Astrocyte of the spinal cord (primary cell): ENCODE measurements at regions not wholly inside any gene's neighbourhood (a gene's known extent, or its start where the extent isn't known, plus 50 kb on each side); places are given as distances from the start of the nearest gene placed in this dataset.
"Not testable (repeated sequence)": the region's sequence is repeated elsewhere in the genome, so short reads cannot be mapped to it uniquely, and the experiment has no call there.

Experiments
- DNase-seq: peaks from one replicate; pipeline ENCODE4 v3.0.0; 2011; ENCODE audit warnings: low read depth, low spot score
- H3K4me3 ChIP-seq: 2 replicates; pipeline ENCODE4 v1.5.1; 2011; ENCODE audit warnings: low read depth, mild to moderate bottlenecking, low read length, moderate library complexity
- CTCF ChIP-seq: IDR thresholded peaks from 2 replicates; pipeline ENCODE4 v1.5.1; 2012; ENCODE audit warnings: low read depth, mild to moderate bottlenecking, low read length, inconsistent platforms
- in situ Hi-C: cut with HindIII; loops from 2 replicates; pipeline ENCODE4 v1.10.0; 2017; ENCODE audit warnings: low sequenced_read_pairs

GRCh38 chr12:127133675-127134335 is 1133.2 kb upstream of the TMEM132C start:
- no peak for DNase-seq
- in situ Hi-C loops: no loop called here
- TF ChIP-seq CTCF: no peak
- no peak overlapping the region for H3K4me3 ChIP-seq

- in situ Hi-C loops, H3K4me3 ChIP-seq, DNase-seq: not testable (repeated sequence)
These were observed 1126.0 kb upstream of the TMEM132C start for GRCh38 chr12:127140864-127141484.

- TF ChIP-seq CTCF: no peak
- no peak overlapping the region for H3K4me3 ChIP-seq
- DNase-seq: no peak
- in situ Hi-C loops: no loop called here
These were observed 1124.0 kb upstream of the TMEM132C start for GRCh38 chr12:127143020-127143419.

- no peak for TF ChIP-seq CTCF
- H3K4me3 ChIP-seq: no peak overlapping the region
- in situ Hi-C loops: no loop called here
- DNase-seq: no peak
These were observed 1122.2 kb upstream of the TMEM132C start for GRCh38 chr12:127144770-127145169.

- no peak for TF ChIP-seq CTCF
- no peak for DNase-seq
- in situ Hi-C loops: no loop called here
- H3K4me3 ChIP-seq: peak overlapping the region; percentile 56
These were observed 1121.6 kb upstream of the TMEM132C start for GRCh38 chr12:127145241-127145928.

- DNase-seq: peak; percentile 72
- peak overlapping the region; percentile 56 for H3K4me3 ChIP-seq
- in situ Hi-C loops: no loop called here
- no peak for TF ChIP-seq CTCF
These were observed 1120.8 kb upstream of the TMEM132C start for GRCh38 chr12:127145929-127146789.
